SIG-M5 treated with dmso at 0.1 percent for 504 hours (cell line): ENCODE measurements at regions not wholly inside any gene's neighbourhood (a gene's known extent, or its start where the extent isn't known, plus 50 kb on each side); places are given as distances from the start of the nearest gene placed in this dataset.

Experiments used
- DNase-seq: peaks from one replicate; lab custom pipeline; 2025; ENCODE audit not compliant: unreplicated experiment; lab: John Stamatoyannopoulos, UW

DNA sequence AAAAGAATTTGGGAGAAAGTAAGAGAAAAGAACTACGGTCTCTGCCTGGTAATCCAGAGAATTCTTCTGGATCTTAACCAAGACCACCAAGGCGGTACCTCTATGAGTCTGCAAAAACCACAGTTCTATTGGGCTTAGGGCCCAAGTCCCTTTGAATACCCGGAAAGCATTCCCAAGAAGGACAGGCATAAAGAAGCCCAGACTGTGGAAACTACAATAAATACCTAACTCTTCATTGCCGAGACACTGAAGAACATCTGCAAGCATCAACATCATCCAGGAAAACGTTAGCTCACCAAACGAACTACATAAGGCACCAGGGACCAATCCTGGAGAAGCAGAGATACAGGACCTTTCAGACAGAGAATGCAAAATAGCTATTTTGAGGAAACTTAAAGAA is 162.3 kb upstream of the TMC3 start:
- no peak for DNase-seq

DNA sequence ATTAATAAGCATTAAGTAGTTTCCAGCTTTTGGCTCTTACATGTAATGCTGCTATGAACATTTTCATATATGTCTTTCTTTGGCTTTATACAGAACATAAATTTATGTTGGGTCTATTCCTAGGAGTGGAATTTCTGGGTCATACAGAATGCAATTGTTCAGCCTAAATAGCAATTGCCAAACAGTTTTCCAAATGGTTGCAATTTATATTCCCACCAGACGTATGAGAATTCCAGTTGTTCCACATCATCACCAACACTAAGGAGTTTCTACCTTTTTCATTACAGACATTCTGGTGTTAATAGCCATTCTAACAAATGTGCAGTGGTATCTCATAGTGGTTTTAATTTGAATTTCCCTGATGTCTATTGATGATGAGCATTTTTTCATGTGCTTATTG is 160.1 kb upstream of the TMC3 start:
- no peak for DNase-seq

DNA sequence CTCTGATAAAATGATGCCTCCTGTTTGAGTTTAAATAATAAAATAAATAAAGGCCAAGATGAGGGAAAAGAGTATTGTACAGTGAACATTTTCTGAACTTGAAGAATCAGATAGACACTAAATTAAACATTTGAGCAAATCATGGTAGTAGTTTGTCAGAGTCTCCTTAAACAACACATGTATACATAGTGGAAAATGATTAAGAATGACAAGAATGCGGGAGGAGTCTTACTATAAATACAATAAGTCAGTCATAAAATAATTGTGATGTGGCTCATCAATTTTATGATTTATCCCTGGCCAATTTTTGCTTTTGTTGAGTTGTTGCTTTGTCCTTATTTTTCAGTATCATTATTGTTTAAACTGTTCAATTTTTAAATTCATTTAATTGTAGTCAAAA is 158.0 kb upstream of the TMC3 start:
- DNase-seq, result no peak

DNA sequence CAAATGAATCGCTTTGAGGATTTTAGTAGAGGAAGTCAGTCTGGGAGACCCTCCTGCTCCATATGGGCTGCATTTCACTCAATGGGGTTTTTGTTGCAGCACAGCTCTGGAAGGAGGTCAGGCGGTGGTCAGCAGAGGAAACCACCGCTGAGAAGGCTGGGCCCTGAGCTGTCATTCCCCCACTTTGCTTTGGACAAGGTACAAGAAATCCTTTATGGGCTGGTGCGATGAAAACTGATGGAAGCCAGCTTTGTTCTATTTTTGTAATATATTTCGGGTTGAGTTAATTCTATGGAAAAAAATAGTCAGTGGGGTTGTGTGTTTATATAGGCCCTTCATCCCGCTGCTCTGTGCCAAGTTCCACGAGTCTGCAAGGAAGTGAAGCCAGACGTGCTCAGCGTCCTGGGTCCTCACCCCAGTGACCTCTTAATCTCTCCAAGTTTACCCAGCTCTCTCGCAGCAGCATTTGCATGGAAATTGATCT is 157.1 kb upstream of the TMC3 start:
- no peak for DNase-seq

GRCh38 chr15:81530271-81530691 is 156.3 kb upstream of the TMC3 start:
- DNase-seq, result no peak

DNA sequence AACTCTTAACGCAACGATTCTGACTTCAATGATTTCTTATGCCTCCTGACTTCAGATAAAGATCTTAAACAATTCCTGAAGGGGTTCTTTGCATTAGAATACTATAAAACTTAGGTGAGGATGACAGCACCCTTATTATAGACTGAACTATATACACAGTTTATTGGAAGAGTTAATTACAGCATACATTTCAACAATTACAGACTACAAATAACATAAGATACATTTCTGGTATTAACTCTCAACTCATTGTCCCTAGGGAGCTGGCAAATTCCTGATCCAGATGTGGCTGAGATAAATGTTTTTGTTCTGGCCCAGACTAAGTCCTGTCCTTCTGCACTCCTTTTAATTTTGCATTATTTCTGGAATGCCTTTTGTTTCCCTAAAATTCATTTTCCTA is 155.5 kb upstream of the TMC3 start:
- no peak for DNase-seq

- DNase-seq, result no peak
These were observed 152.0 kb upstream of the TMC3 start for GRCh38 chr15:81526029-81526428.

GRCh38 chr15:81524496-81524895 is 150.5 kb upstream of the TMC3 start:
- no peak for DNase-seq

- no peak for DNase-seq
These were observed 149.9 kb upstream of the TMC3 start for GRCh38 chr15:81523867-81524266.

DNA sequence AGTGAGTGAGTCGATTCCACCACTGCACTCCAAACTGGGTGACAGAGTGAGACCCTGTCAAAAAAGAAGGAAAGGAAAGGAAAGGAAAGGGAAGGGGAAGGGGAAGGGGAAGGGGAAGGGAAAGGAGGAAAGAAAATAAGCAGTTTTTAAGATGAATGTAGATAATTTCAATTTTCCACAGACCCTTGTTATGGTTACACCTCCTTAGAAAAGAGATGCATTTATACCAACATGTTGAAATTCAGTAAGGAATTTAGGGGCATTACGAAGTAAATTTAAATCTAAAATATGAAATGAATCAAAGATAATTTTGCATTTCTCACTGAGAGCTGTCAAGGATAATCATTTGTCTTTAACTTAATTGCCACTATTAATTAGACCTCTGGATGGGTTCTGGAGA is 146.5 kb upstream of the TMC3 start:
- no peak for DNase-seq

GRCh38 chr15:81516461-81516860 is 142.4 kb upstream of the TMC3 start:
- no peak for DNase-seq

DNA sequence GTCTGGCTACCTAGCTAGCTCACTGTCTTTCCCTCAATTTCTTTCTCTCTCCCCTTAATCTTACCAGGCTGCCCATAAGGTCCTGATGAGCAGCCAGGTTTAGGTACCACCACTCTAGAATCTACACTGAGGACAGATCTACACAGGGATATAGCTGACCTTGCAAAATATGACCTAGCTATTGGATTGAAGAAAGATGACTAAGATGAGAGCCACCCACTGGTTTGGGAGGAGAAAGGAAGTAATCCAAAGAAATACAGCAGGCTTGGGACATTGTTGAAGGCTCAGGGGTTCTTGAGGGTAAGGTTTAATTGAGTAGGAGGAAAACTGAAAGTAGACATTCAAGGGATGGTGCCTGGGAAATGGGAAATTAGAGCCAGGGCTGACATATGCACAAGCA is 142.0 kb upstream of the TMC3 start:
- DNase-seq, result no peak

GRCh38 chr15:81514725-81515124 is 140.7 kb upstream of the TMC3 start:
- no peak for DNase-seq

DNA sequence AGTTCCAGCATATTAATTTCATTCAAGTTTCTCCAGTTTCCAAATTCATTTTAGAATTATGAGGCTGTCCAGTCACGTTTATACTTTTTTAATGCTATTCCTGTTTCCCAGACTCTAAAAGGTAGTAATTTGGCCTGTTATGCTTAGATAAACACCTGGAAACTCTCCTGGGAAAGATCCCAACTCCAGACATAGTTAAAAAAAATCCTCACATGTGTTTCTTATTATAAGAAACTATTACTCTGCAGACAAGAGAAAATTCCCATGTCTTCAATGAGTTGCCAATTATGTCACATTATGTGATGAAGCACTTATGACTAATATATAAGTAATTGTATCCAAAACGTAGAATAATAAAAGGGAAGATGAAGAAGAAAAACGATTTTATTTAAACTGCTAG is 137.1 kb upstream of the TMC3 start:
- no peak for DNase-seq

DNA sequence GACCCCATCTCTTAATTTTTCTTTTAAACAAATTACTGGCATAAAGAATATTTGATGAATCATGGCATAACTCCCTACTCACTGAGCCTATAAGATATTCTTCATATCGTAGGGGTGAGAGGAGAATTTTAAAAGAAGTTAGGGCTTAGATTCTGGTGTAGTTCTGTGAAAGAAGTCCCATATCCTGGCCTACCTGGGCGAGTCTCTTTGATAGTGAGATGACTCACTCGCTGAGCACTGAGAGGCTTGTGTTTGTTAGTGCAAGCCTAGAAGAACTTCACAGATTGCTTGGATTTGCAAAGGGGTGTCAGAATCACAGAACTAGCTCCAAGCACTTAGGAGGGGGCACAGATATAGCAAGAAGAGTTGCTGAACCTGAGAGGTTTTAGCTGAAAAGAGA is 133.8 kb upstream of the TMC3 start:
- DNase-seq, result no peak

GRCh38 chr15:81506936-81507335 is 132.9 kb upstream of the TMC3 start:
- DNase-seq, result no peak

DNA sequence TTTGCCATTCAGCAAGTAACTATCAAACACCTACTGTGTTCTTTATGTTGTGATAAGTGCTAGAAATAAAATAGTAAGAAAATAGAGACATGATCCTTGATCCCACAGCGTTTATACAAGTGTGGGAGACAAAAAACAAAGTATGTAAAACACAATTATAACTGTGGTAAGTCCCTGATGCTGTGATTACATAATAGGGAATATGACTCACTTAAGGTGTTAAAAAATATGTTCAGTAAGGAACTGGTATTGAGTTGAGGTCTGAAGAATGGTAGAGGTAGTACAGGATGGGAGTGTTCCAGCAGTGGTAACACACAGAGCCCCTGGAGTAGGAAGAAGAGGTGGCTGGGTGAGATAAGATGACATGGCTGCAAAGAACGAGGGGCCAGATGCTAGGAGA is 132.1 kb upstream of the TMC3 start:
- DNase-seq, result no peak

DNA sequence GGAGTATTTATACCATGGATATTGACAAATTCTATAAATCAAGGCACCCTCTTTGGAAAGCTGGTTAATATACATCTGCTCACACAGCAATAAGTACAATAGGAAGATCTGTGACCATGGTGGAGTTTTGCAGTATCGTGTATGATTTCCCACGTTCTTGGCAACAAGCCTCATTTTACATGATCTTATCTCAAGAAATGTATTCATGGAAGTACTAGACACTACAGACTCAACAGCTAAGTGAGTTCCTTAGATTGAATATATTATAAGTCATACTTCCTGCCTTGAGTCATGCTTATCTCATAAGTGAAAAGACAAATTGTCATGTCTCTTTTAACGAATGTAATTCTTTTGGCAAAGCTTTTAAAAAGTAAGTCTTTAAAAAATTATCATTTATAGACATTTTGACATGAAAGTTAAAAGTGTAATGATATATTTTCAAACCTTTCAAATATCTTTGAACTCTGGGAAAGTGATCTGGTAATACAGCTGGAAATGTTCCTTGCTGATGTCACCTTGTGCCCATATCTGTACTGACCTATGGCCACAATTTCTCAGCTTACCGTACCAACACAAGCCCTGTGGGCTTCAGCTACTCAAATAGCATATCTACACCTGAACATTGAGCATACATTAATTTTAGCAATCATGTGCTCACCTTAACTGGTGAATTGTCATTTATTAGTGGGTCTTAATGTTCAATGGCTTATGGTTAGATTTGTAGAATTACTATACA is 130.3 kb upstream of the TMC3 start:
- DNase-seq, result no peak

GRCh38 chr15:81502439-81502838 is 128.4 kb upstream of the TMC3 start:
- DNase-seq, result no peak

GRCh38 chr15:81500081-81500480 is 126.1 kb upstream of the TMC3 start:
- no peak for DNase-seq

GRCh38 chr15:81498294-81498693 is 124.3 kb upstream of the TMC3 start:
- no peak for DNase-seq

DNA sequence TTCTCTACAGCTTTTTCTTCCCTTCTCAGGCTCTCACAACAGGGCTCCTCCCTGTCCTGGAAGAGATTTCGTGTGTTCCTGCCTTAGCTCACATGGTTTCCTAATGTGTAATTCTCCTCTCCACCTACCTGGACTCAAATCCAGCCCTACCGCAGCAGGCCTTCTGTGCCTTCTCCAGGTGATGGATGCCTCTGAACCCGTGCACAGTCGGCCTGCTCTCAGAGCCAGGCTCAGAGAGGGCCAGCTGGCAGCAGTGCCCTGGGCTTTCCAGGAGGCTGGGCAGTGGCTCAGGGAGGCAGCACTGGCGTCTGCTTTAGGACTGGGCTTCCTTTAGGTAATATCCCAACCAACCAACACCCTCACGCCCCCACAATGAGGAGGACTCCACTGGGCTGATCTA is 123.2 kb upstream of the TMC3 start:
- no peak for DNase-seq

DNA sequence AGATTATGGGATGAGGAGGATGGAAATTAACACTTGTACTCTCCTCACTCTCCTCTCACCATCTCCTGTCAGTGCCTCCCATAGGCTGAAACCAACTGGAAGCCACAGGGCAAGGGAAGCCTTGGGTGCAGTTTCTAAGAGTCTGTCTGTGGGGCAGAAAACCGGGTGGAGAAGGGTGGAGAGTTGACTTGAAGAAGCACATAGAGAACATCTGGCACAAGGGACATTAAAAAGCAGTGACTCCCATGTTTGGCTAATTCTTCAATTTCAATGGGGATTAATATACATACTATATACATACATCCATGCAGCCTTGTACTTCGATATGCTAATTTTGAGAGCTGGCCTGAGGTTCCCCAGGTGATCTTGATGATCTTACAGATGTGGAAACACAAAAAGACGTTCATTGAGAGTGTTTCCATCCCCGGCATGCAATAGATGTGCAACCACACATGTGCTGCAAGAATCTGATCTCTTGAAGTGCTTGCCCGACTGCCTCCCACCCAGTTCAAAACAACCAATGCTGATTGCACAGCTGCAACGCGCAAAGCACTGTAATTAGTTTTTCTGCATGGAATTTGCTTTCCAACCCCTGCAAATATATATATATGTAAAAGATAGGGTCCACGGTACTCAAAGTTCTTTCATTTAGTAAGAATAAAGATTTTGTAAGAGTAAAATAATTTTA is 121.9 kb upstream of the TMC3 start:
- no peak for DNase-seq
